ENCODE measurements at regions not wholly inside any gene's neighbourhood (a gene's known extent, or its start where the extent isn't known, plus 50 kb on each side); places are given as distances from the start of the nearest gene placed in this dataset.

DNA sequence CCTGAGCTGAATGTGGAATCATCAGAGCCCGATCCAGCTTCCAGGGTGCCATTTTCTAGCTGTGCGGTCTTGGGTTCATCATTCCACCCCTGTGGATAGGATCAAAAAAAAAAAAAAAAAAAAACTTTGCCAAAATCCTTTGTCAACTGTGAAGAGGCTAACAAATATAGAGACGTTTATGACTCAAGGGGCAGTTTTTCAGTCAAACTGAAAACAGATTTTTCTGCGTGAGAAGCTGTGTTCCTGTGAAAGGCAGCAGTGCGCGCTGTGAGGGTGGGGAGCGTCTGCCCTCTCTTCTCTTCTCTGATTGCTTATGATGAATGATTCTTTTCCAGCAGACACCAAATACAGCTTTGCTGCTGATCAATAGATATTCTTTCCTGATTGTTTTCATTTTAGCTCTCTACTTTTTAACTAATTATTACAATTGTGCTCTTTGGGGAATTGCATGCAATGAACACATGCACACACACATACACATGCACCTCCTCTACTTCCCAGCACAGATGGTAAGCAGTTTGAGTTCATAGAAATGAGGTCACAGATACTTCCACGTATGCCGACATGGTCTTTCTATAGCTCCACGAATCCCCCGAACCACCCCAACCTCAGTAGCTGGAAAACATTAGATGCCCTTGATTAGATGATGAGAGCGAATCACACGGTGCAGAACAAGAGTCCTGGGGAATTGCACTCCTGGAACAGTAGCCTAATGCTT is 175.4 kb downstream of the NRP2 start:
- WGBS, 2 donors (ENCODE audit: low coverage in 1 of 2), result 77 to 86% methylated on average over 13 of the region's 13 CpGs
- H3K9me3 ChIP-seq, result no peaks in the 10 kb centered on the region
- H3K36me3 ChIP-seq, result no peaks in the 10 kb centered on the region
- DNase-seq, result no peak
- in situ Hi-C loops (cut with MboI; ENCODE audit: low pct_ligation_motif_present in 1 of 4, low pct_unique_long_range_greater_than_20kb in 1 of 4, low sequenced_read_pairs in 3 of 4) (no loop called here), intact Hi-C loops (cut with DNase I; ENCODE audit: low total_unique reads) (no loop called here)
- TF ChIP-seq EP300 (IDR thresholded peaks at IDR 0.05; ENCODE audit: low read depth), result no peak
- H3K27ac ChIP-seq, result no peak overlapping the region
- H3K4me3 ChIP-seq, result no peak overlapping the region
- H3K4me1 ChIP-seq, result no peaks in the 10 kb centered on the region
- H3K27me3 ChIP-seq, result no peaks in the 10 kb centered on the region

DNA sequence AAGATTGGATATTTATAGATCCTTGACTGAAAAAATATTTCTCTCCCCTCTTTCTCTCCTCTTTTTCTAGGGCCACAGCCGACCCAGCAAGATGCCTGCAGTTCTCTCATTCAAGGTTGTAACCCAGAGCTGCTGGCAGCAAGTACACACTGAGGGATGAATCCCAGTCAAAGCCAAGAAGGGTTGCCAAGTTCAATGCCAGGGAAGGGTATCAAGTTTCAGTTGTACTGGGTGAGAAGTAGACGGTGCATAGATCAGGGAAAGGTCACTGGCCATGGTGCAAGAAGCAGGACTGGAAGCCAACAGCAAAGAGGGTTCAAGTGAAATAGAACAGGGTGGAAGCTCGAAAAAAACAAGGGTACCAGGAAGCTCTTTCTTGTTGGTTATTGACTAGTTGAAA is 170.2 kb downstream of the NRP2 start:
- in situ Hi-C loops (cut with MboI; ENCODE audit: low pct_ligation_motif_present in 1 of 4, low pct_unique_long_range_greater_than_20kb in 1 of 4, low sequenced_read_pairs in 3 of 4) (no loop called here), intact Hi-C loops (cut with DNase I; ENCODE audit: low total_unique reads) (no loop called here)
- no peak overlapping the region for H3K4me3 ChIP-seq
- 50 to 66% methylated on average over 3 of the region's 3 CpGs for WGBS, 2 donors (ENCODE audit: low coverage in 1 of 2)
- H3K27me3 ChIP-seq, result no peaks in the 10 kb centered on the region
- no peak overlapping the region for H3K27ac ChIP-seq
- TF ChIP-seq POLR2AphosphoS5 (IDR thresholded peaks at IDR 0.05) (no peak), POLR2A (IDR thresholded peaks at IDR 0.05) (no peak)
- TF ChIP-seq, protein P1, sequence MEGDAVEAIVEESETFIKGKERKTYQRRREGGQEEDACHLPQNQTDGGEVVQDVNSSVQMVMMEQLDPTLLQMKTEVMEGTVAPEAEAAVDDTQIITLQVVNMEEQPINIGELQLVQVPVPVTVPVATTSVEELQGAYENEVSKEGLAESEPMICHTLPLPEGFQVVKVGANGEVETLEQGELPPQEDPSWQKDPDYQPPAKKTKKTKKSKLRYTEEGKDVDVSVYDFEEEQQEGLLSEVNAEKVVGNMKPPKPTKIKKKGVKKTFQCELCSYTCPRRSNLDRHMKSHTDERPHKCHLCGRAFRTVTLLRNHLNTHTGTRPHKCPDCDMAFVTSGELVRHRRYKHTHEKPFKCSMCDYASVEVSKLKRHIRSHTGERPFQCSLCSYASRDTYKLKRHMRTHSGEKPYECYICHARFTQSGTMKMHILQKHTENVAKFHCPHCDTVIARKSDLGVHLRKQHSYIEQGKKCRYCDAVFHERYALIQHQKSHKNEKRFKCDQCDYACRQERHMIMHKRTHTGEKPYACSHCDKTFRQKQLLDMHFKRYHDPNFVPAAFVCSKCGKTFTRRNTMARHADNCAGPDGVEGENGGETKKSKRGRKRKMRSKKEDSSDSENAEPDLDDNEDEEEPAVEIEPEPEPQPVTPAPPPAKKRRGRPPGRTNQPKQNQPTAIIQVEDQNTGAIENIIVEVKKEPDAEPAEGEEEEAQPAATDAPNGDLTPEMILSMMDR (IDR thresholded peaks at IDR 0.05), result no peak
- H3K36me3 ChIP-seq, result no peaks in the 10 kb centered on the region
- DNase-seq, result no peak
- no peaks in the 10 kb centered on the region for H3K4me1 ChIP-seq
- H3K9me3 ChIP-seq, result no peaks in the 10 kb centered on the region

DNA sequence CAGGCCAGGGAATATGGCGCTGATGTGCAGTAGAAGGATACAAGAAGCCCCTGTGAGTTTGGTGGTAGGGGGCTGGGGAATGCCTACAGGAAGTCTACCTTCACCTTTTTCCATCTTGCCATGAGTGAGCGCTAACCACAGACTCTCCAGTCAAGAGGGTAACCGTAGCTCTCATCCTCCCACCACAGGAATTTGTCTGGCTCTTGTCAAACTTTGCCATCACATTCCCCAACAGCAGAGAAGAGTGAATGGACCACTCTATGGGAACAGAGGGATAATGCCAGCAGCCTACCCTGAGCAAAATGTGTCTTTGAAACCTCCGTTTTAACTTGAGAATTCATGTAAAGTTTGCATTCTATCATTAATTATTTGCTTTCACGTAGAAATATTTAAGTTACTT is 168.3 kb downstream of the NRP2 start:
- Histone ChIP-seq H3K36me3 (no peaks in the 10 kb centered on the region), H3K27ac (no peak overlapping the region), H3K27me3 (no peaks in the 10 kb centered on the region), H3K4me3 (no peak overlapping the region), H3K9me3 (no peaks in the 10 kb centered on the region), H3K4me1 (no peaks in the 10 kb centered on the region)
- intact Hi-C loops (cut with DNase I; ENCODE audit: low total_unique reads) (no loop called here), in situ Hi-C loops (cut with MboI; ENCODE audit: low pct_ligation_motif_present in 1 of 4, low pct_unique_long_range_greater_than_20kb in 1 of 4, low sequenced_read_pairs in 3 of 4) (no loop called here)
- WGBS, 2 donors (ENCODE audit: low coverage in 1 of 2), result 80 to 87% methylated on average over 2 to 5 of the region's 5 CpGs
- DNase-seq, result no peak
- TF ChIP-seq, protein P1 (IDR thresholded peaks at IDR 0.05), result no peak
- no peak for TF ChIP-seq POLR2A (IDR thresholded peaks at IDR 0.05)
- TF ChIP-seq EP300 (IDR thresholded peaks at IDR 0.05; ENCODE audit: low read depth), result no peak
- no peak for TF ChIP-seq POLR2AphosphoS5 (IDR thresholded peaks at IDR 0.05)

DNA sequence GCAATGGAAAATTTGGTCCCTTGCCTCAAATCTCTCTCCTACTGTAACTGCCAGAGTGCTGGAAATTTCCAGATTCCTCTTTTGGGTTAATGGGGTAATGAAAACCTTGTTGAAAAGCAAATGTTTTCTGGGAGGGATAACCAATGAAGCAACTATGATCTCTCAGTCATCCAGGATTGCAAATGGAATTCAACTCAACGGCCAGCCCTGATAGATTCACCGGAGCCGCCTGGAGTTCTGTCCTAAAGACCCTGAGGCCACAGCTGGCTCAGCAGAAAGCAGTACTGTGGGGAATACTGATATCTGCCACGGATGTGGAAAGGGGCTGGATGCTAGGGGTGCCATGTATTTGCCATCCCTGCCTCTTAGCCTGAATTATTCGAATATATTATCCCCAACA is 167.8 kb downstream of the NRP2 start:
- Histone ChIP-seq H3K27me3 (no peaks in the 10 kb centered on the region), H3K4me3 (no peak overlapping the region), H3K27ac (no peak overlapping the region), H3K36me3 (no peaks in the 10 kb centered on the region), H3K9me3 (no peaks in the 10 kb centered on the region), H3K4me1 (no peaks in the 10 kb centered on the region)
- WGBS, 2 donors (ENCODE audit: low coverage in 1 of 2), result 80% methylated on average over 1 to 5 of the region's 5 CpGs
- DNase-seq, result no peak
- TF ChIP-seq, protein P1 (IDR thresholded peaks at IDR 0.05), result no peak
- no peak for TF ChIP-seq POLR2AphosphoS5 (IDR thresholded peaks at IDR 0.05)
- TF ChIP-seq POLR2A (IDR thresholded peaks at IDR 0.05), result no peak
- TF ChIP-seq EP300 (IDR thresholded peaks at IDR 0.05; ENCODE audit: low read depth), result no peak
- intact Hi-C loops (cut with DNase I; ENCODE audit: low total_unique reads), result no loop called here
- in situ Hi-C loops (cut with MboI; ENCODE audit: low pct_ligation_motif_present in 1 of 4, low pct_unique_long_range_greater_than_20kb in 1 of 4, low sequenced_read_pairs in 3 of 4), result no loop called here

DNA sequence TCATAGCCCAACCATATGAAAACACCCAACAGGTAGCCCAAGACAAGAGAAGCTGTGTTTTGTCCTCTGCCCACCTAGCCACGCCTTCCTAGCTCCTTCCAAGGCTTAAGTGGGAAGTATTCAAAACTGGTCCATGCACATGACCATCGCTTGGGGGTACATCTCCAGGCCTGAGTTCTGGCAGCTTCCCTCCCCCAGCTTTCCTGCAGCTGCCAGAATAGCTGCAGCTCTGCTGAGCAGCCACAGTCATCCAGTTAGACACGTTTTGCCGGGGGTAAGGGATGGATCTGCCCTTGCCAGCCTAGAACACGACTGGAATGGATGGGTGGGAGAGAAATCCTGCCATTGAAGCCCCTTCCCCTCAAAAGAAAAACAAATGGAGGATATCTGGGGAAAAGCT is 166.8 kb downstream of the NRP2 start:
- in situ Hi-C loops (cut with MboI; ENCODE audit: low pct_ligation_motif_present in 1 of 4, low pct_unique_long_range_greater_than_20kb in 1 of 4, low sequenced_read_pairs in 3 of 4), result no loop called here
- TF ChIP-seq EP300 (IDR thresholded peaks at IDR 0.05; ENCODE audit: low read depth) (no peak), POLR2AphosphoS5 (IDR thresholded peaks at IDR 0.05) (no peak), POLR2A (IDR thresholded peaks at IDR 0.05) (no peak)
- TF ChIP-seq, protein P1 (IDR thresholded peaks at IDR 0.05), result no peak

More for the DNA sequence above, 166.8 kb downstream of the NRP2 start:
- H3K4me3 ChIP-seq, result no peak overlapping the region
- DNase-seq, result no peak
- no peaks in the 10 kb centered on the region for H3K4me1 ChIP-seq
- H3K36me3 ChIP-seq, result no peaks in the 10 kb centered on the region
- H3K9me3 ChIP-seq, result no peaks in the 10 kb centered on the region
- H3K27ac ChIP-seq, result no peak overlapping the region
- intact Hi-C loops (cut with DNase I; ENCODE audit: low total_unique reads), result no loop called here
- H3K27me3 ChIP-seq, result no peaks in the 10 kb centered on the region
- 40 to 57% methylated on average over 2 to 5 of the region's 5 CpGs for WGBS, 2 donors (ENCODE audit: low coverage in 1 of 2)

All from transverse colon (tissue), 4 donors.